ENCODE measurements at regions not wholly inside any gene's neighbourhood (a gene's known extent, or its start where the extent isn't known, plus 50 kb on each side); places are given as distances from the start of the nearest gene placed in this dataset.

DNA sequence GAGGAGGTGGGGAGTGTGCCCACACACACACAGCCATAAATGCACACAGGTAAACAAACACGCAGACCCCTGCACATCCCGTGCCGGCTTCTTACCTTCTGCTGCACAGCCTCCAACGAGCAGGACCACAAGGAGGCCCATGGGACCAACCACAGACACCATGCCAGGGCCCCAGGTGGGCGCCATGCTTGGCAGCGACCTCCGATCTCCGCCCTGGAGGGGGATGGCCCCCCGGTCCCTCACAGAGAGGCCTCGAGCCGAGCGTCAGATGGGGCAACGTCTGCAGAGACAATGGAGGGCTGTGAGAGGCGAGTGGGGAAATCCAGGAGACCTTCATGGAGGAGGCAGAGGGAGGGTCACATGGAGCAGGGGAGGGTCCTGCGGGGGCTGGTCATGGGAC lies 54.7 kb downstream of the PTPRS start:
- Histone ChIP-seq H3K4me1 (ENCODE audit: control insufficient read depth in 4 of 4, insufficient read depth in 4 of 4, low read length in 3 of 4) (peaks cover 0 to 13% (median 5%) of the 10 kb centered on the region in 4 donors), H3K9me3 (ENCODE audit: control insufficient read depth in 4 of 4, low read length in 3 of 4) (no peaks in the 10 kb centered on the region), H3K36me3 (ENCODE audit: control insufficient read depth in 4 of 4, insufficient read depth in 3 of 4, low read depth in 1 of 4, low read length in 3 of 4) (peaks cover 0 to 9% (median 4%) of the 10 kb centered on the region in 4 donors), H3K9ac (ENCODE audit: low read depth in 1 of 2, low read length in 2 of 2) (no peak overlapping the region), H3K27me3 (ENCODE audit: control insufficient read depth in 4 of 4, insufficient read depth in 4 of 4, low read length in 3 of 4) (no peaks in the 10 kb centered on the region), H3K27ac (ENCODE audit: low read depth in 1 of 2, low read length in 2 of 2) (no peak overlapping the region), H3K4me3 (ENCODE audit: low read depth in 1 of 3, low read length in 3 of 3) (no peak overlapping the region)
- 89% methylated on average over 15 of the region's 15 CpGs for WGBS
- TF ChIP-seq, protein P1, sequence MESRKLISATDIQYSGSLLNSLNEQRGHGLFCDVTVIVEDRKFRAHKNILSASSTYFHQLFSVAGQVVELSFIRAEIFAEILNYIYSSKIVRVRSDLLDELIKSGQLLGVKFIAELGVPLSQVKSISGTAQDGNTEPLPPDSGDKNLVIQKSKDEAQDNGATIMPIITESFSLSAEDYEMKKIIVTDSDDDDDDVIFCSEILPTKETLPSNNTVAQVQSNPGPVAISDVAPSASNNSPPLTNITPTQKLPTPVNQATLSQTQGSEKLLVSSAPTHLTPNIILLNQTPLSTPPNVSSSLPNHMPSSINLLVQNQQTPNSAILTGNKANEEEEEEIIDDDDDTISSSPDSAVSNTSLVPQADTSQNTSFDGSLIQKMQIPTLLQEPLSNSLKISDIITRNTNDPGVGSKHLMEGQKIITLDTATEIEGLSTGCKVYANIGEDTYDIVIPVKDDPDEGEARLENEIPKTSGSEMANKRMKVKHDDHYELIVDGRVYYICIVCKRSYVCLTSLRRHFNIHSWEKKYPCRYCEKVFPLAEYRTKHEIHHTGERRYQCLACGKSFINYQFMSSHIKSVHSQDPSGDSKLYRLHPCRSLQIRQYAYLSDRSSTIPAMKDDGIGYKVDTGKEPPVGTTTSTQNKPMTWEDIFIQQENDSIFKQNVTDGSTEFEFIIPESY (IDR thresholded peaks at IDR 0.05): no peak
- TF ChIP-seq EGR1 (IDR thresholded peaks at IDR 0.05; ENCODE audit: low read depth in 2 of 2) (no peak), JUND (IDR thresholded peaks at IDR 0.05) (no peak), FOXA2 (IDR thresholded peaks at IDR 0.05) (no peak), ATF3 (IDR thresholded peaks at IDR 0.05) (no peak), NR2F2 (IDR thresholded peaks at IDR 0.05) (no peak), TAF1 (conservative IDR thresholded peaks at IDR 0.05) (no peak), CTCF (IDR thresholded peaks at IDR 0.05; ENCODE audit: low read depth, low read length, missing input control) (no peak), HNF4A (conservative IDR thresholded peaks at IDR 0.05) (no peak), SP1 (IDR thresholded peaks at IDR 0.05) (no peak), YY1 (IDR thresholded peaks at IDR 0.05) (no peak), RAD21 (IDR thresholded peaks at IDR 0.05) (no peak), RXRA (IDR thresholded peaks at IDR 0.05) (no peak), GABPA (IDR thresholded peaks at IDR 0.05 in 1 of 2, conservative IDR thresholded peaks at IDR 0.05 in 1 of 2) (no peak), HNF4G (IDR thresholded peaks at IDR 0.05) (no peak)
- TF ChIP-seq, protein P2, sequence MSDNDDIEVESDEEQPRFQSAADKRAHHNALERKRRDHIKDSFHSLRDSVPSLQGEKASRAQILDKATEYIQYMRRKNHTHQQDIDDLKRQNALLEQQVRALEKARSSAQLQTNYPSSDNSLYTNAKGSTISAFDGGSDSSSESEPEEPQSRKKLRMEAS (IDR thresholded peaks at IDR 0.05): no peak
- TF ChIP-seq, protein P3, sequence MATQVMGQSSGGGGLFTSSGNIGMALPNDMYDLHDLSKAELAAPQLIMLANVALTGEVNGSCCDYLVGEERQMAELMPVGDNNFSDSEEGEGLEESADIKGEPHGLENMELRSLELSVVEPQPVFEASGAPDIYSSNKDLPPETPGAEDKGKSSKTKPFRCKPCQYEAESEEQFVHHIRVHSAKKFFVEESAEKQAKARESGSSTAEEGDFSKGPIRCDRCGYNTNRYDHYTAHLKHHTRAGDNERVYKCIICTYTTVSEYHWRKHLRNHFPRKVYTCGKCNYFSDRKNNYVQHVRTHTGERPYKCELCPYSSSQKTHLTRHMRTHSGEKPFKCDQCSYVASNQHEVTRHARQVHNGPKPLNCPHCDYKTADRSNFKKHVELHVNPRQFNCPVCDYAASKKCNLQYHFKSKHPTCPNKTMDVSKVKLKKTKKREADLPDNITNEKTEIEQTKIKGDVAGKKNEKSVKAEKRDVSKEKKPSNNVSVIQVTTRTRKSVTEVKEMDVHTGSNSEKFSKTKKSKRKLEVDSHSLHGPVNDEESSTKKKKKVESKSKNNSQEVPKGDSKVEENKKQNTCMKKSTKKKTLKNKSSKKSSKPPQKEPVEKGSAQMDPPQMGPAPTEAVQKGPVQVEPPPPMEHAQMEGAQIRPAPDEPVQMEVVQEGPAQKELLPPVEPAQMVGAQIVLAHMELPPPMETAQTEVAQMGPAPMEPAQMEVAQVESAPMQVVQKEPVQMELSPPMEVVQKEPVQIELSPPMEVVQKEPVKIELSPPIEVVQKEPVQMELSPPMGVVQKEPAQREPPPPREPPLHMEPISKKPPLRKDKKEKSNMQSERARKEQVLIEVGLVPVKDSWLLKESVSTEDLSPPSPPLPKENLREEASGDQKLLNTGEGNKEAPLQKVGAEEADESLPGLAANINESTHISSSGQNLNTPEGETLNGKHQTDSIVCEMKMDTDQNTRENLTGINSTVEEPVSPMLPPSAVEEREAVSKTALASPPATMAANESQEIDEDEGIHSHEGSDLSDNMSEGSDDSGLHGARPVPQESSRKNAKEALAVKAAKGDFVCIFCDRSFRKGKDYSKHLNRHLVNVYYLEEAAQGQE (IDR thresholded peaks at IDR 0.05): no peak
- no peak for DNase-seq (ENCODE audit: low spot score)

Data from liver (tissue), 8 donors.